Endothelial cell of umbilical vein (primary cell): ENCODE measurements at regions not wholly inside any gene's neighbourhood (a gene's known extent, or its start where the extent isn't known, plus 50 kb on each side); places are given as distances from the start of the nearest gene placed in this dataset.

Experiments
- CTCF ChIP-seq, 2 donors: IDR thresholded peaks; 1 replicate in 1 of 2; 2 replicates in 1 of 2; pipeline ENCODE4 v1.5.1; 2011; ENCODE audit warnings: low read length in 2 of 2, mild to moderate bottlenecking in 2 of 2, moderate library complexity in 2 of 2, control low read depth in 1 of 2, inconsistent platforms in 1 of 2, low read depth in 1 of 2; ENCODE audit not compliant: insufficient read depth in 1 of 2; ENCODE audit errors: extremely low read depth in 1 of 2
- EZH2 ChIP-seq: IDR thresholded peaks from 2 replicates; pipeline ENCODE4 v1.6.1; 2012; ENCODE audit warnings: borderline replicate concordance, low read depth, mild to moderate bottlenecking, moderate library complexity, low read length, inconsistent platforms; ENCODE audit not compliant: severe bottlenecking

GRCh38 chrX:39984191-39984956 lies 113.4 kb downstream of the BCOR start:
- TF ChIP-seq CTCF (IDR thresholded peaks at IDR 0.05; ENCODE audit: extremely low read depth in 1 of 2, insufficient read depth in 1 of 2, low read depth in 1 of 2, low read length in 2 of 2) = no peak
- no peak for TF ChIP-seq EZH2
